IPS-NIHi11 (cell line): ENCODE measurements at regions not wholly inside any gene's neighbourhood (a gene's known extent, or its start where the extent isn't known, plus 50 kb on each side); places are given as distances from the start of the nearest gene placed in this dataset.
"Not testable (repeated sequence)": the region's sequence is repeated elsewhere in the genome, so short reads cannot be mapped to it uniquely, and the experiment has no call there.

Experiments used
- DNase-seq: peaks from one replicate; pipeline ENCODE4 v3.0.0; 2012; ENCODE audit warnings: mixed read lengths, low spot score

GRCh38 chr2:8334866-8335325 is 347.0 kb upstream of the ID2 start:
- no peak for DNase-seq

- DNase-seq: no peak
Measured at GRCh38 chr2:8335801-8336200, 346.1 kb upstream of the ID2 start.

DNA sequence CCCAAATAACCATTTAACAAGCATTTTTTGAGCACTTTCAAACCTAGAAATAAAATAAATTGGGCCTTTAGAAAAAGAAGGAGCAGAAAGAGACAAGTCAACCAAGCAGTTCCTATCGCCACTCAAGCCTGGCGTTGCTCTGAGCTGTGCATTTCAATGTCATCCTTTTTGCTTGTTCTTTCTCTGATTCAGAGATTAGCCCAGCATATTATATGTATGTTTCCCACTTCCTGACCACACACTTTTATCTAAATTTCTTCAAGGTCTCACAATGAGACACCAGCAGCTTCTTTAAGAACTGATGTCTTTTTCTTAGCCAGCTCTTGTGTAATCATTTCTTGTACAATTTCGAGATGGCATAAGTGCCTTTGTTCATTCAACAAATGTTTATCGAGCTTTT is 344.5 kb upstream of the ID2 start:
- no peak for DNase-seq

- no peak for DNase-seq
Measured at GRCh38 chr2:8342407-8342806, 339.4 kb upstream of the ID2 start.

- no peak for DNase-seq
Measured at GRCh38 chr2:8343031-8343430, 338.8 kb upstream of the ID2 start.

GRCh38 chr2:8344144-8345097 is 337.4 kb upstream of the ID2 start:
- DNase-seq: no peak

DNA sequence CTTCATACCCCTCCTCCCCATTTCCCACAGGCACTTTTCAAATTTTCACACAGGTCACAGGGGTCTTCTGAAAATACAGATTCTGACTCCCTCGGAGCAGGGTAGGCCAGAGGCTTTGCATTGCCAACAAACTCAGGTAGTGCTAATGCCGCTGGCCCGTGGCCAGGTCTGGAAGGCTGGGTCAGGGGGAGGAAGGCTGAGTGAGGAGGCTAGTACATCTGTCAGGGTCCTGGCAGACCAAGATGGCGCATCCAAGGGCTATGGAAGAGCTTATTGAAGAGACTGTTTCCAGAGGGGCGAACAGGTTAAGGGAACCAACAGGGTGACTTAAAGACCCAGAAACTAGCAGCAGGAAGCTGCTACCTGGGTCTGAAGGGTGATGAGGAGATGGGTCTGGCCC is 336.7 kb upstream of the ID2 start:
- DNase-seq: no peak

DNA sequence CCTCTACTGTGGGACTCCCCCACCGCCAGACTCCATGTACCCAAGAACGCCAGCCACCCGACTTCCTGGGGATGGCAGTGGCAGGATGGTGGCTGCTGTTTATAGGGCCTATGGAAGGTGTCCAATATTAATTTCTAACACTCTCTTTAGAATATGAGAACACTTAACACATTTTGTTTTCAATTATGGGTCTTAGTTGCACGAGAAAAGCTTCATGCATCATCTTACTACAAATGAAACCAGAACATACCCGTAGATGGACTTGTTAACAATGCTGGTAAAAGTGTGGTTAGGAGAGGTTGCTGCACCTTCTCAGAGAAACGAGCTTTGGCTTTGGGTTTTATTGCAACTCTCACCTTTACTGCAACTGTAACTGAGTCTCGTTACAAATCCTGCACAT is 335.6 kb upstream of the ID2 start:
- no peak for DNase-seq

- DNase-seq: no peak
Measured at GRCh38 chr2:8346706-8347430, 335.0 kb upstream of the ID2 start.

GRCh38 chr2:8348911-8349310 is 332.9 kb upstream of the ID2 start:
- not testable (repeated sequence) for DNase-seq

DNA sequence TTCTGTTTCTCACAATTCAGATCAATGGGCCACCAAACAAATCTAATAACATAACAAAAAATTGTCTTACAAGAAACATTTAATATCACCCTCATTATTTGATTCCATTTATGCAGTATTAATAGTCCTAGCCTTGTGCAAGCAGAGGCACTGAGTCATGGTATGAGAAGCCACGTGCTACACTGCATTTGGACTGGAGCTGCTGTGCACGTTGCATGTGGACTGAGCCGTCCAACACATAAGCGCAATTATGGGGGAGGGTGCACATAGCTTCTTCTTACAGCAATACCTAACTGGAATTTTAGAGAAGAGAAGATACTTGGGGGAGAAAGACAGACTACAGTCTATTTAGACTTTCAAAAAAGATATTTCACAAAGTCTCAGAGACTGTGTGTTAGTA is 329.6 kb upstream of the ID2 start:
- DNase-seq: no peak

DNA sequence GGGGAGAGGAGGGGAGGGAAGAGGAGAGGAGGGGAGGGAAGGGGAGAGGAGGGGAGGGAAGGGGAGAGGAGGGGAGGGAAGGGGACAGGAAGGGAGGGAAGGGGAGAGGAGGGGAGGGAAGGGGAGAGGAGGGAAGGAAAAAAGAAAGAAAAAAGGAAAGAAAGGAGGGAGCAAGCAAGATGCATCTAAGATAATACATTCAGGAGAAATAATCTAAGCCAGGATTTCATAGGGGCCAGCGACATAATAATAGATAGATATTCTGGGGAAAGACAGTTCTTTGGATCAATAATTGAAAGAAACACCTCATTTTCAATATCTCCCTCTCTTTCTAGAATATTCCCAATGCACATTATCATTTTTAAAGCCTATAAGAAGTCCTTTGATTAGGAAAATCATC is 328.9 kb upstream of the ID2 start:
- DNase-seq: no peak

DNA sequence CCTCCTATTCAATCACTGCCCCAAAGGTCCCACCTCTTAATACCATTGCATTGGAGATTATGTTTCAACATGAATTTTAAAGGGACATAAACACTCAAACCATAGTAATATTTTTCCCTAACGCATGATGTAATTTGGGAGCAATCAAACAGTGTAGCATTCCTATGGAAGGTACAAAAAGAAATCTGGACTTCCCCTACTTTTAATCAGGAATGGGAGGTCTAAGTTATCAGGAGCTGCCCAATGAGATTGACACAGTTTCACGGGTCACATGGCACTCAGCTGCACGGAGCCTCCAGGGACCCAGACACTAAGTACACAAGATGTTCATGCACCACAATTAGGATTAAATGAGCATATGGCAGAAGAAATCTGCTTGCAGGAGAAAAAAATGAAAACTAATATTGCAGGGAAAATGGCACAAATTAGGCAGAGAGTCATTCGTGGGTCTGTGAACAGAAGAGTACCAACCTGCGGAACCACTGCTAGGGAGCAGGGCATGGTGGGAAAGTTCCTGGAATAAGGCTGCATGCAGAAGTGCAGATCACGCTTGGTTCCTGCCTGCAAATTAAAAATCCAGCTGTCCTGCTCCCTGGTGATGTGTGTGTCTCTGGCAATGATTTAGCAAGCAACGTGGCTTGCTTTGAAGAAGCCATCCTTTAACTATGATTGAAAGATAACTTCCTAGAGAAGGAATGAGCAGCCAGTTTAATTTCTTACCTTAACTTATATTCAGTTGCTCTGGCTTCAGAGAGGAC is 326.6 kb upstream of the ID2 start:
- DNase-seq: no peak

- no peak for DNase-seq
Measured at GRCh38 chr2:8357738-8358518, 323.9 kb upstream of the ID2 start.

DNA sequence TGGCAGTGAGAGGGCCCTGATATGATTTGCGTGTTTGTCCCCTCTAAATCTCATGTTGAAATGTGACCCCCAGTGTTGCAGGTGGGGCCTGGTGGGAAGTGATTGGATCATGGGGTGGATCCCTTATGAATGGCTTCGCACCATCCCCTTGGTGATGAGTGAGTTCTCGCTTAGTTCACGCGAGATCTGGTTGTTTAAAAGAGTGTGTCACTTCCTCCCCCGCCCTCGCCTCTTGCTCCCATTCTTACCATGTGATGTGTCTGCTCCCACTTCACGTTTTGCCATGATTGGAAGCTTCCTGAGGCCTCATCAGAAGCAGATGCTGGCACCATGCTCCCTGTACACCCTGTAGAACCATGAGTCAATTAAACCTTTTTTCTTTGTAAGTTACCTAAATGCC is 319.9 kb upstream of the ID2 start:
- no peak for DNase-seq

DNA sequence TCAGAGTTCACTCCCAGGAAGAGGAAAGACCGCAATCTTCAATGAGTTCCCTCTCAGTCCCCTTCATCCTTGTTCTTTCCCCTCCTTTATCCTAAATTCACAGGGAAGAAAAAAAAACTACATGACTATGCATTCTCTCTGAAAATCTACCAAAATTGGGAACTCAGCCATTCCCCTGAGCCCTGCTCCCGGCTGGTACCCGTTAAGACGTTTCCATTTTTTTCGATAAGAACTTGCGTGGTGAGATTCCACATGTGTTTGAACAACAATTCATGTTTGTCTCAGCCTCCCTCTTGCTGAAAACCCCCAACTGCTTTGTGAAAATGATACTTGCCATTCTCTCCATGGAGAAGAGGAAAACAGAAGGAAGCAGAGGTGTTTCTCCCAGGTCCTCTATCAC is 318.7 kb upstream of the ID2 start:
- no peak for DNase-seq

DNA sequence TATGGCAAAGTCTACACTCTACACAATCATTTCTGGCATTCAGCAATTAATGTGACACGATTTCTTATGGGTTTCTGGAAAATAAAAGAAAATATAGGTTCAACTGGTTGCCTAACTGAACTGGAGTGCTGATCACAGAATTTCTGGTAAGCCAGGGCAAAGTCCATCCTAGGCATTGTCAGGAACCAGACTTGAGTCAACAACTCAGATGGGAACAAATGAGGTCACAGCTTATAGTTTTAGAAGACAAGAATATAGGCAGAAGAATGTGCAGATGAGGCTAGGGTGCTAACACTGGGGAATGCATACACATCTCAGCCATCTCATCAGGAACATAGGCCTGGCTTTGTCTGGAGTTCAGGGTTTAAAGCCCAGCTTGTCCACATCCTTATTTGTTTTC is 317.2 kb upstream of the ID2 start:
- DNase-seq: no peak

DNA sequence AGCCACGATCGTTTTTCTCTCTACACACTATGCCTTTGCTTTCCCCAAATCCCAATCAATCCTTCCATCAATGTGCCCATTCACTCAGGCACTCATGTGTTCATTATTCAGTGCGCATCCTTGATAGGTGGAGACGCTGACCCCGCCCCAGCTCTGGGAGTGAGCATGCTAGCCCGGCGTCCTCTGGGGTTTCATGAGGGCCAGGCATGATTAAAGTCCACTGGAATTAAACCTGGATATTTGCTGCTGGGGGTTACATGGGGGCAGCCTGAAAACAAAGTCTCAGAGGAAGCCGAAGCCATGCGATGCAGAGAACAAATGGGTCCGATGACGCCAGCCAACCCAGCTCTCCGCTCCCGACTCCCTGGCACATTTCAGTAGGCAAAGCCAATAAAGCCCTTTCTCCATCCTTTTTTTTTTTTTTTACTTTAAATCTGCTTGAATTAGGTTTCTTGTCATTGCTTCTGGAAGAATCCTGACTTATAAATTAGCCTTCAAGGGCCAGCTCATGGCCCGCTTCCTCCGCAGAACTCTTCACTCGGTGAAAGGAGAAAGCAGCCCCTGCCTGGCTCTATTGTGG is 316.4 kb upstream of the ID2 start:
- DNase-seq: no peak

GRCh38 chr2:8367833-8368232 is 314.0 kb upstream of the ID2 start:
- DNase-seq: no peak

GRCh38 chr2:8368463-8368862 is 313.4 kb upstream of the ID2 start:
- DNase-seq: no peak

DNA sequence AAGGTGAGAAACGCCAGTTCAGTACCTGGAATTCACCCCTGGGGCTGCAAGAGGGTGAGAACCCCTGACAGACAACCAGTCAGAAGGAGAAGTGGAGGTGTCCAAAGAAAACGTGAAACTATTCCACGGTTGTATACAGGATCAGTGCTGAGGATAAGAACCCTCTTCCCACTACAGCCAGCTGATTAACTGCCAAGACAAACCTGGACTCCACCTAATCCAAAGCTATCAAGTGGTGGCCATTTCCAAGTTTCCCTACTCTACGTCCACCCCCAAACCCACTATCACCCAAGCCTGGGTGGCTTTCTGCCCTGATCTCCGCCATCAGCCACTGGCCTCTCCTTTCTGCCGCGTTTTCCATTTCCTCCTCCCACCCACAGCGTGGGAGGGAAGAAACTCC is 312.3 kb upstream of the ID2 start:
- DNase-seq: no peak
